ENCODE measurements at regions not wholly inside any gene's neighbourhood (a gene's known extent, or its start where the extent isn't known, plus 50 kb on each side); places are given as distances from the start of the nearest gene placed in this dataset.
A peak's percentile ranks its signal among the peaks of the same experiment; 100 is the strongest.

GRCh38 chr3:81910244-81910852, 148.9 kb upstream of the GBE1 start:
- no peak overlapping the region for H3K4me3 ChIP-seq
- peak overlapping the region; percentile 37 for H3K4me2 ChIP-seq (ENCODE audit: unreplicated experiment)
- H3K79me2 ChIP-seq (ENCODE audit: insufficient read depth): no peaks in the 10 kb centered on the region
- no peaks in the 10 kb centered on the region for H4K20me1 ChIP-seq (ENCODE audit: insufficient read depth)
- H3K36me3 ChIP-seq (ENCODE audit: low read depth): no peaks in the 10 kb centered on the region
- TF ChIP-seq EZH2phosphoT487 (IDR thresholded peaks at IDR 0.05; ENCODE audit: insufficient read depth, low read depth) (no peak), EZH2 (IDR thresholded peaks at IDR 0.05; ENCODE audit: insufficient read depth, poor library complexity, severe bottlenecking) (no peak)
- no peaks in the 10 kb centered on the region for H3K9me3 ChIP-seq (ENCODE audit: low read depth)
- H3K9ac ChIP-seq: no peak overlapping the region
- H3K9me2 ChIP-seq (ENCODE audit: insufficient read depth): no peaks in the 10 kb centered on the region
- WGBS, 2 experiments (ENCODE audit: low coverage in 1 of 2, low lambda C conversion rate in 2 of 2, missing lambda C conversion rate in 2 of 2): 15 to 19% methylated on average over 5 of the region's 5 CpGs
- H3F3A ChIP-seq (ENCODE audit: insufficient read depth): no peaks in the 10 kb centered on the region
- peak overlapping the region; percentile 40; the same call in 1 of the 2 replicates for H2AFZ ChIP-seq
- peak; percentile 65 for DNase-seq
- in situ Hi-C loops (cut with MboI): no loop called here
- H3K4me1 ChIP-seq (ENCODE audit: insufficient read depth): 0 out of 2 replicates have a peak, but pooled peaks cover 5% of the 10 kb centered on the region
- H3K27me3 ChIP-seq (replicated peaks; ENCODE audit: insufficient read depth): no peaks in the 10 kb centered on the region
- no peak overlapping the region for H3K27ac ChIP-seq

GRCh38 chr3:81909796-81910195, 148.4 kb upstream of the GBE1 start:
- peak overlapping the region; percentile 40; the same call in 1 of the 2 replicates for H2AFZ ChIP-seq
- 0 out of 2 replicates have a peak, but pooled peaks cover 5% of the 10 kb centered on the region for H3K4me1 ChIP-seq (ENCODE audit: insufficient read depth)
- TF ChIP-seq EZH2 (IDR thresholded peaks at IDR 0.05; ENCODE audit: insufficient read depth, poor library complexity, severe bottlenecking): no peak
- no peak for TF ChIP-seq EZH2phosphoT487 (IDR thresholded peaks at IDR 0.05; ENCODE audit: insufficient read depth, low read depth)
- H3K9me3 ChIP-seq (ENCODE audit: low read depth): no peaks in the 10 kb centered on the region
- H3K4me3 ChIP-seq: no peak overlapping the region
- H3K27me3 ChIP-seq (replicated peaks; ENCODE audit: insufficient read depth): no peaks in the 10 kb centered on the region
- H3F3A ChIP-seq (ENCODE audit: insufficient read depth): no peaks in the 10 kb centered on the region
- H3K4me2 ChIP-seq (ENCODE audit: unreplicated experiment): peak overlapping the region; percentile 37
- no peak overlapping the region for H3K9ac ChIP-seq
- no peaks in the 10 kb centered on the region for H3K36me3 ChIP-seq (ENCODE audit: low read depth)
- no peaks in the 10 kb centered on the region for H3K79me2 ChIP-seq (ENCODE audit: insufficient read depth)
- 50 to 51% methylated on average over 3 of the region's 3 CpGs for WGBS, 2 experiments (ENCODE audit: low coverage in 1 of 2, low lambda C conversion rate in 2 of 2, missing lambda C conversion rate in 2 of 2)
- peak; percentile 11 for DNase-seq
- no peaks in the 10 kb centered on the region for H4K20me1 ChIP-seq (ENCODE audit: insufficient read depth)
- no peak overlapping the region for H3K27ac ChIP-seq
- no peaks in the 10 kb centered on the region for H3K9me2 ChIP-seq (ENCODE audit: insufficient read depth)
- in situ Hi-C loops (cut with MboI): no loop called here

GRCh38 chr3:81908561-81908960, 147.1 kb upstream of the GBE1 start:
- TF ChIP-seq EZH2 (IDR thresholded peaks at IDR 0.05; ENCODE audit: insufficient read depth, poor library complexity, severe bottlenecking) (no peak), EZH2phosphoT487 (IDR thresholded peaks at IDR 0.05; ENCODE audit: insufficient read depth, low read depth) (no peak)
- no peaks in the 10 kb centered on the region for H3K27me3 ChIP-seq (replicated peaks; ENCODE audit: insufficient read depth)
- no peaks in the 10 kb centered on the region for H3F3A ChIP-seq (ENCODE audit: insufficient read depth)
- H3K9ac ChIP-seq: no peak overlapping the region
- H2AFZ ChIP-seq: no peak overlapping the region
- H4K20me1 ChIP-seq (ENCODE audit: insufficient read depth): no peaks in the 10 kb centered on the region
- WGBS, 2 experiments (ENCODE audit: low coverage in 1 of 2, low lambda C conversion rate in 2 of 2, missing lambda C conversion rate in 2 of 2): 60% methylated on average over 5 of the region's 5 CpGs
- no peak overlapping the region for H3K4me2 ChIP-seq (ENCODE audit: unreplicated experiment)
- no peak overlapping the region for H3K4me3 ChIP-seq
- no peaks in the 10 kb centered on the region for H3K79me2 ChIP-seq (ENCODE audit: insufficient read depth)
- H3K4me1 ChIP-seq (ENCODE audit: insufficient read depth): 0 out of 2 replicates have a peak, but pooled peaks cover 5% of the 10 kb centered on the region
- no peak overlapping the region for H3K27ac ChIP-seq
- in situ Hi-C loops (cut with MboI): no loop called here
- no peaks in the 10 kb centered on the region for H3K9me2 ChIP-seq (ENCODE audit: insufficient read depth)
- H3K9me3 ChIP-seq (ENCODE audit: low read depth): no peaks in the 10 kb centered on the region
- no peaks in the 10 kb centered on the region for H3K36me3 ChIP-seq (ENCODE audit: low read depth)
- DNase-seq: no peak

GRCh38 chr3:81898336-81898735, 136.9 kb upstream of the GBE1 start:
- TF ChIP-seq EZH2 (IDR thresholded peaks at IDR 0.05; ENCODE audit: insufficient read depth, poor library complexity, severe bottlenecking) (no peak), EZH2phosphoT487 (IDR thresholded peaks at IDR 0.05; ENCODE audit: insufficient read depth, low read depth) (no peak)
- no peak overlapping the region for H3K27ac ChIP-seq
- H3K9ac ChIP-seq: no peak overlapping the region
- H3K9me2 ChIP-seq (ENCODE audit: insufficient read depth): no peaks in the 10 kb centered on the region
- H3K4me3 ChIP-seq: no peak overlapping the region
- H3K4me2 ChIP-seq (ENCODE audit: unreplicated experiment): no peak overlapping the region
- no peaks in the 10 kb centered on the region for H3K79me2 ChIP-seq (ENCODE audit: insufficient read depth)
- no peaks in the 10 kb centered on the region for H3F3A ChIP-seq (ENCODE audit: insufficient read depth)
- H2AFZ ChIP-seq: no peak overlapping the region
- H3K4me1 ChIP-seq (ENCODE audit: insufficient read depth): no peaks in the 10 kb centered on the region
- H4K20me1 ChIP-seq (ENCODE audit: insufficient read depth): no peaks in the 10 kb centered on the region
- in situ Hi-C loops (cut with MboI): no loop called here
- WGBS, 2 experiments (ENCODE audit: low coverage in 1 of 2, low lambda C conversion rate in 2 of 2, missing lambda C conversion rate in 2 of 2): 7 to 13% methylated on average over 1 of the region's 1 CpG
- H3K36me3 ChIP-seq (ENCODE audit: low read depth): no peaks in the 10 kb centered on the region
- H3K27me3 ChIP-seq (replicated peaks; ENCODE audit: insufficient read depth): no peaks in the 10 kb centered on the region
- no peak for DNase-seq
- H3K9me3 ChIP-seq (ENCODE audit: low read depth): no peaks in the 10 kb centered on the region
